ENCODE measurements at regions not wholly inside any gene's neighbourhood (a gene's known extent, or its start where the extent isn't known, plus 50 kb on each side); places are given as distances from the start of the nearest gene placed in this dataset.
A peak's percentile ranks its signal among the peaks of the same experiment; 100 is the strongest.

- peaks cover 0 to 2% (median 0%) of the 10 kb centered on the region in 4 donors for H3K4me1 ChIP-seq
- peak; percentile 57 for DNase-seq (ENCODE audit: extremely low spot score)
- intact Hi-C loops (cut with DNase I) = loop anchor here (5.0 kb wide), 1 partner anchor 252 kb away; no protein-coding TSS in a partner anchor
- no peaks in the 10 kb centered on the region for H3K36me3 ChIP-seq
- TF ChIP-seq EP300 (IDR thresholded peaks at IDR 0.05) = no peak
- no peak for TF ChIP-seq CTCF (IDR thresholded peaks at IDR 0.05)
- TF ChIP-seq POLR2AphosphoS5 (IDR thresholded peaks at IDR 0.05) = no peak
- TF ChIP-seq POLR2A (IDR thresholded peaks at IDR 0.05; ENCODE audit: low read depth) = no peak
- 93% methylated on average over 3 of the region's 3 CpGs for WGBS
- peaks cover 0 to 14% (median 0%) of the 10 kb centered on the region in 4 donors for H3K27me3 ChIP-seq
- H3K9me3 ChIP-seq = no peaks in the 10 kb centered on the region
- H3K4me3 ChIP-seq = no peak overlapping the region
- no peak overlapping the region for H3K27ac ChIP-seq (replicated peaks in 1 of 4)
Measured at GRCh38 chr5:54905246-54905795, 80.1 kb downstream of the ESM1 start.

GRCh38 chr5:54904425-54904824 lies 81.0 kb downstream of the ESM1 start:
- intact Hi-C loops (cut with DNase I) = no loop called here
- no peaks in the 10 kb centered on the region for H3K9me3 ChIP-seq
- peaks cover 0 to 23% (median 0%) of the 10 kb centered on the region in 4 donors for H3K27me3 ChIP-seq
- peaks cover 0 to 2% (median 0%) of the 10 kb centered on the region in 4 donors for H3K4me1 ChIP-seq
- no peak overlapping the region for H3K27ac ChIP-seq (replicated peaks in 1 of 4)
- 60% methylated on average over 2 of the region's 2 CpGs for WGBS
- TF ChIP-seq POLR2A (IDR thresholded peaks at IDR 0.05; ENCODE audit: low read depth) (no peak), POLR2AphosphoS5 (IDR thresholded peaks at IDR 0.05) (no peak), CTCF (IDR thresholded peaks at IDR 0.05) (no peak), EP300 (IDR thresholded peaks at IDR 0.05) (no peak)
- H3K4me3 ChIP-seq = no peak overlapping the region
- no peaks in the 10 kb centered on the region for H3K36me3 ChIP-seq
- DNase-seq (ENCODE audit: extremely low spot score) = peak; percentile 68

- 97% methylated on average over 2 of the region's 2 CpGs for WGBS
- Histone ChIP-seq H3K9me3 (no peaks in the 10 kb centered on the region), H3K4me3 (no peak overlapping the region), H3K36me3 (no peaks in the 10 kb centered on the region), H3K27ac (replicated peaks in 1 of 4) (peak overlapping the region in 1 of 4 donors; percentile 12), H3K4me1 (peaks cover 0 to 2% (median 0%) of the 10 kb centered on the region in 4 donors), H3K27me3 (peaks cover 0 to 31% (median 0%) of the 10 kb centered on the region in 4 donors)
- TF ChIP-seq POLR2AphosphoS5 (IDR thresholded peaks at IDR 0.05) (peak in 1 of 2 donors; percentile 24), EP300 (IDR thresholded peaks at IDR 0.05) (no peak)
- intact Hi-C loops (cut with DNase I) = no loop called here
- DNase-seq (ENCODE audit: extremely low spot score) = peak; percentile 70
Measured at GRCh38 chr5:54902791-54903473, 82.5 kb downstream of the ESM1 start.

GRCh38 chr5:54900984-54901725 lies 84.2 kb downstream of the ESM1 start:
- intact Hi-C loops (cut with DNase I) = no loop called here
- peaks cover 0 to 31% (median 0%) of the 10 kb centered on the region in 4 donors for H3K27me3 ChIP-seq
- H3K4me3 ChIP-seq = no peak overlapping the region
- peak; percentile 68 for DNase-seq (ENCODE audit: extremely low spot score)
- H3K36me3 ChIP-seq = no peaks in the 10 kb centered on the region
- H3K27ac ChIP-seq (replicated peaks in 1 of 4) = peak overlapping the region; percentile 17 to 49 (median 30)
- no peaks in the 10 kb centered on the region for H3K9me3 ChIP-seq
- peaks cover 0 to 2% (median 0%) of the 10 kb centered on the region in 4 donors for H3K4me1 ChIP-seq
- TF ChIP-seq POLR2AphosphoS5 (IDR thresholded peaks at IDR 0.05) (peak; percentile 41 to 56), CTCF (IDR thresholded peaks at IDR 0.05) (no peak), EP300 (IDR thresholded peaks at IDR 0.05) (no peak), POLR2A (IDR thresholded peaks at IDR 0.05; ENCODE audit: low read depth) (no peak)
- 65% methylated on average over 13 of the region's 13 CpGs for WGBS

- Histone ChIP-seq H3K4me1 (peaks cover 0 to 5% (median 0%) of the 10 kb centered on the region in 4 donors), H3K36me3 (no peaks in the 10 kb centered on the region), H3K4me3 (no peak overlapping the region), H3K9me3 (no peaks in the 10 kb centered on the region), H3K27me3 (peaks cover 0 to 24% (median 0%) of the 10 kb centered on the region in 4 donors), H3K27ac (replicated peaks in 1 of 4) (no peak overlapping the region)
- intact Hi-C loops (cut with DNase I) = no loop called here
- TF ChIP-seq EP300 (IDR thresholded peaks at IDR 0.05) (no peak), POLR2AphosphoS5 (IDR thresholded peaks at IDR 0.05) (no peak), CTCF (IDR thresholded peaks at IDR 0.05) (no peak), POLR2A (IDR thresholded peaks at IDR 0.05; ENCODE audit: low read depth) (no peak)
- peak; percentile 37 for DNase-seq (ENCODE audit: extremely low spot score)
- WGBS = 93% methylated on average over 10 of the region's 10 CpGs
Measured at GRCh38 chr5:54897001-54897400, 88.4 kb downstream of the ESM1 start.

Measured in esophagus muscularis mucosa (tissue), 4 donors.